ENCODE measurements at regions not wholly inside any gene's neighbourhood (a gene's known extent, or its start where the extent isn't known, plus 50 kb on each side); places are given as distances from the start of the nearest gene placed in this dataset.

DNA sequence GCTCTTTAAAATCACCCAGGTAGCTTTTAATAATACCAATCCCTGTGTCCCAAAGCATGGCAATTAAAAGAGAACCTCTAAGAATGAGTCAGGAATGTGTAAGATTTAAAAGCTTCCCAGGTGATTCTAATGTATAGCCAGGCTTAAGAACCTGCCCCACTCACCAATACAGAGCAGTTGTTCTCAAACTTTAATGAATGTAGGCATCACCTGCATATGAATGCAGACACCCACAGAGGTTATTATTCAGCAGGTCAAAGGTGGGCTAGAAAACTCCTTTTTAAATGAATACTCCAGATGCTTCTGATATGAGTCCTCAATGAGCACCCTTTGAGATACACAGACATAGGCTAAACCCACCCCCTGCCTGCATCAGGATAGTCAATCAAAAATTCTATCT lies 298.1 kb upstream of the KCNMB2 start:
- DNase-seq (ENCODE audit: low read depth), result no peak
- no peak for TF ChIP-seq CTCF (conservative IDR thresholded peaks at IDR 0.05; ENCODE audit: low read length)
- no peak overlapping the region for H3K4me3 ChIP-seq (ENCODE audit: low read length)

GRCh38 chr3:178244733-178245709 lies 291.2 kb upstream of the KCNMB2 start:
- no peak overlapping the region for H3K4me3 ChIP-seq (ENCODE audit: low read length)
- TF ChIP-seq CTCF (conservative IDR thresholded peaks at IDR 0.05; ENCODE audit: low read length), result no peak
- no peak for DNase-seq (ENCODE audit: low read depth)

GRCh38 chr3:178246004-178246403 lies 290.2 kb upstream of the KCNMB2 start:
- TF ChIP-seq CTCF (conservative IDR thresholded peaks at IDR 0.05; ENCODE audit: low read length), result no peak
- H3K4me3 ChIP-seq (ENCODE audit: low read length), result no peak overlapping the region
- DNase-seq (ENCODE audit: low read depth), result no peak

DNA sequence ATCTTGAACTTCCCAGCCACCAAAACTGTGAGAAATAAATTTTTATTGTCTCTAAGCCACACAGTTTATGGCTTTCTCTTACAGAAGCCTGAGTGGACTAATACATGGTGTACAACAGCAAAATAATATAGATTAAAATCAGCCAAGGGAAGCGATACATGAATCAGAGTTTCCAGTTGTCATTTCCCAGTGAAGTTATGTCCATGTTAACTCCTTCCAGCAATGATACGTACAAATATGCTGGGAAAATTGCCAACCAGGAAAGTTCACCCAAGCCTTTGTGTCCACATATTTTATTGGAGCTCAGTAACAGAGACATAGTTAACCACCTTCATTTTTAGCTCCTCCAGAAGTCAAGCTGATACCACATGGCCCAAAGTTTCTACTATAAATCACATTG lies 280.9 kb upstream of the KCNMB2 start:
- TF ChIP-seq CTCF (conservative IDR thresholded peaks at IDR 0.05; ENCODE audit: low read length), result no peak
- no peak overlapping the region for H3K4me3 ChIP-seq (ENCODE audit: low read length)
- peak; percentile 53 for DNase-seq (ENCODE audit: low read depth)

GRCh38 chr3:178257491-178257890 lies 278.7 kb upstream of the KCNMB2 start:
- no peak overlapping the region for H3K4me3 ChIP-seq (ENCODE audit: low read length)
- no peak for TF ChIP-seq CTCF (conservative IDR thresholded peaks at IDR 0.05; ENCODE audit: low read length)
- no peak for DNase-seq (ENCODE audit: low read depth)

DNA sequence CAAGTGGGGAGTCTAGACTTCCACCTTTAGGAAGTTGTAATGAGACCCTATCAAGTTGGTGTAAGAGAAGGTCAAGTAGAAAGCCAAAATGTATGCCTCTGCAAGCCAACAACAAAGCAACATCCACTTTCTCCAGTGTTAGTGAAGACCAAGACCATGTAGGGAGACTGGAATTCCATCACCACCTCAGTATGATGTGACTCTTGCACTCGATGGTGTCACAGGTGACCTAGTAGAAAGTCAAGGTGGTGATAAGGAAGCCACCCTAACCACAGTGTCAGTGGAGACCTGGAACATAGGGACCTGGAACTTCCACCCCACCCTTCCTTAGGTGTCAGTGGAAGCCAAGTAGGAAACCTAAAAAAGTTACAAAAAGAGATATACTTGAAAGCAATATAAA lies 278.1 kb upstream of the KCNMB2 start:
- H3K4me3 ChIP-seq (ENCODE audit: low read length), result no peak overlapping the region
- no peak for DNase-seq (ENCODE audit: low read depth)
- no peak for TF ChIP-seq CTCF (conservative IDR thresholded peaks at IDR 0.05; ENCODE audit: low read length)

DNA sequence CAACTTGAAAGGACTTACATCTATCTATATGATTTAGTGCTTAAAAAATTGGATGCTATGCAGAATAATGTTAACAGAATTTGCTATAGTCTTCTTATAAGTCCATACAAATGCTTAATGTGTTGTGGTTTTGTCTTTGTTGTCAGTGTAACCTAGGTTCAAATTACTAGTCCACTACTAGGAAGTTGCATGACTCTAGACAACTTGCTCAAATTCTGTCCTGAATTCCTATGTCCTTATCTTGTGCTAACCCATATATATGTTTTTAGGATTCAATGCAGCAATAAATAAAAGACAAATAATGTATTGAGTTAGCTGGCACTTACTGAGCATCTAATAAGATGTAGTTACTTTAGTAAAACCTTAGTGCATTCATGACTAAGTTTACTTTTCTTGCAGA lies 276.5 kb upstream of the KCNMB2 start:
- no peak for TF ChIP-seq CTCF (conservative IDR thresholded peaks at IDR 0.05; ENCODE audit: low read length)
- no peak overlapping the region for H3K4me3 ChIP-seq (ENCODE audit: low read length)
- DNase-seq (ENCODE audit: low read depth), result no peak

All from AG10803 (cell line).